NCI-H1436 treated with DMSO at 0.1 percent for 48 hours (cell line): ENCODE measurements at regions not wholly inside any gene's neighbourhood (a gene's known extent, or its start where the extent isn't known, plus 50 kb on each side); places are given as distances from the start of the nearest gene placed in this dataset.
"Not testable (repeated sequence)": the region's sequence is repeated elsewhere in the genome, so short reads cannot be mapped to it uniquely, and the experiment has no call there.

ENCODE experiments used
- DNase-seq: peaks from one replicate; lab custom pipeline; 2025; lab: John Stamatoyannopoulos, UW

DNA sequence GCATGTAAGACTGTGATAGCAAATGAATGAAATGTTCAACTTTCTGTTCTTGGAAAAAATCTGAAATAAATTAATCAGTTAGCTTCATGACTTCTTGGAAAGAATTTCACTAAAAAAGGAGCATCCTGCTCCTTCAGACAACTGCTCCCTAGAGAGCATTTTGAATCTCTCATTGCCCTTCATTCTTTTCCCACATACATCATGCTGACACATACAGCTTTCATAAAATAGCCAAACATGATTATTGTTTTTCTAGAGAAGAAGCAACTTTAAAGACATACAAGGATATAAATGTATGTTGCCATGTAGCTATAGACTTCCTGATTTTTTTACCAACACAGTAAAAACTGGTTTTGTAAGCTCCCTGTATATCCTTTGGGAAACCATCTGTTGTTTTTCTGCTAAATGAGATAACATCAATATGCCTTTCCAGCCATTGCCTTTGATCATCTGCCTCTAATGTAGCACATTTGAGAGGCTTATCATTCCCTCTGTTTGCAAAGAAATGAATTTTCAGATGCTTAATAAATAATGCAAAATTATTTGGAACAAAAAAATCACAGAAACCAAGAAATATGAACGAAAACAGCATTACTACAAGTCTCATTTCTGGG is 248.2 kb upstream of the GPR149 start:
- DNase-seq: no peak

DNA sequence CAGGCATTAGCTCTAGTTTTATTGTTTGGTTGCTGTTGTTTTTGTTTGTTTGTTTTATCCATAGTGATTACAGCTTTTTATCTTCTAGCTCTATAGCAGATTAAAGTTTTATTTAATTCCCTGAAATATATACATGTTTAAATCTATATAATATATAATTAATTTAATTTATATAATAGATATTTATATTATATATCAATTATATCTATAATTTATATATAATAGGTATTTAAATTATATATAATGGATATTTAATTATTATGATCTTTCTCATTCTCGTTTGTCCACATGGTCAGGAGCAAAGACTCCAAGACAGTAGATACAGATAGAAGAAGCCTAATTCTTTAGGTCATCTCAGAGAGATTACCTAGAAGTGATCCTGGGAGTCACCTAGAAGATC is 238.8 kb upstream of the GPR149 start:
- DNase-seq: no peak

- no peak for DNase-seq
Observed at GRCh38 chr3:154668187-154668586, 238.2 kb upstream of the GPR149 start.

DNA sequence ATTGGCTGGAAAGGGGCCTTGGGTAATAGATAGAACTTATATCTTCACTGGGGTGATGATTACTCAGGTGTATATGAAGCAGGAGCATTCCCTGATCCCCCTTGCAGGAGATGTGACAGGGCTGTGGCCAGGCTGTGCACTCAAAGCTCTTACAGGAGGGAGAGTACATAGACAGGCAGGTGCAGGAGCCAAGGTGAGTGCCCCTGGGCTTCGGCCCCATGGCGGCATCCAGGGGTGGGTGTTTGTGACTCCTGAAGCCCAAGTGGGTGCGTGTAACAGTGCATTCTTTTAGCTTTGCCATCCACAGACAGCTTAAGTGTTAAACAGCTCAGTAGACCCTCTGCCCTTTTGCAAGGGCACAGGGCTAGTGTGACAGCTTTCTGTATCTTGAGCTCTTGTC is 236.6 kb upstream of the GPR149 start:
- DNase-seq: no peak

- no peak for DNase-seq
Observed at GRCh38 chr3:154664714-154665113, 234.7 kb upstream of the GPR149 start.

GRCh38 chr3:154662851-154663250 is 232.9 kb upstream of the GPR149 start:
- DNase-seq: no peak

- DNase-seq: no peak
Observed at GRCh38 chr3:154660811-154661210, 230.8 kb upstream of the GPR149 start.

GRCh38 chr3:154658000-154658399 is 228.0 kb upstream of the GPR149 start:
- no peak for DNase-seq

GRCh38 chr3:154657218-154657617 is 227.2 kb upstream of the GPR149 start:
- no peak for DNase-seq

DNA sequence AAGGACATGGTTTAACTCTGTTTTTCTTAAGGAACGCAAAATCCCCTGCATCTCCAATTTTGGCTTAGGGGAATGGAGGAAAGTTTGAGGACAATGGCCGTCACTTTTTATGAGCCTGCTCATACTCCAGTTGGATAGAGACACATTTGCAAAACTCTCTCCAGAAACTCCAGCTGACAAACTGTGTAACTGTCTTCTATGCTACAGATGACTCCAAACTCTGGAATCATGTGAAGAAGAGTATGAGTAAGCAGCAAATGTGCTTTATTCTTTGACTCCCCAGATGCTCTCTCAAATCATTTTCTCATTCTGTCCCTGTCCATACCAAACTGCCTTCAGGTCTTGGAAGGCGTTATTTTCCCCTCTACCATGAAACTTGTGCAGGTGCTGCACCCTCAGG is 226.5 kb upstream of the GPR149 start:
- no peak for DNase-seq

DNA sequence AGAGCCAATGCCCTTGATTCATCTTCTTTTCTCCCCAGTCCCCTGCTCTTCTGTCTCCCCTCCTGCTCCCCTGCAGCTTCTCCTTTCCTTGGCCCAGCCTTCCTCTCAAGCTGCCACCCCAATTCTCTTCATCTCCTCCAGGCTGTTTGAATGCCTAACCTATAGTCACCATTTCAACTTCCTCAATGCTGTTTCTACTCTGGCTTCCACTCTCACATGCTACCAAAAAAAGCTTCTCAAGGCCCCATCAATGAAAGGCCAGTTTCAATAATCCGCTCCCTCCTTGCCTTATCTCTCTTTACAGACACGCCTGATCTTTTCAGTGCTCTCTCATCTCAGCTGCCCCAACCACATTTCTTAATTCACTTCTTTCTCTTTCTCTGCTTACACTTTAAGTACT is 212.2 kb upstream of the GPR149 start:
- no peak for DNase-seq

- DNase-seq: no peak
Observed at GRCh38 chr3:154625756-154626155, 195.8 kb upstream of the GPR149 start.

DNA sequence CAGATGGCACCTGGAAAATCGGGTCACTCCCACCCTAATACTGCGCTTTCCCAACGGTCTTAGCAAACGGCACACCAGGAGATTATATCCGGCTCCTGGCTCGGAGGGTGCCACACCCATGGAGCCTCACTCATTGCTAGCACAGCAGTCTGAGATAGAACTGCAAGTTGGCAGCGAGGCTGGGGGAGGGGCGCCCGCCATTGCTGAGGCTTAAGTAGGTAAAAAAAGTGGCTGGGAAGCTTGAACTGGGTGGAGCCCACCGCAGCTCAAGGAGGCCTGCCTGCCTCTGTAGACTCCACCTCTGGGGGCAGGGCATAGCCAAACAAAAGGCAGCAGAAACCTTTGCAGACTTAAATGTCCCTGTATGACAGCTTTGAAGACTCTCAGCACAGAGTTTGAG is 189.6 kb upstream of the GPR149 start:
- not testable (repeated sequence) for DNase-seq

DNA sequence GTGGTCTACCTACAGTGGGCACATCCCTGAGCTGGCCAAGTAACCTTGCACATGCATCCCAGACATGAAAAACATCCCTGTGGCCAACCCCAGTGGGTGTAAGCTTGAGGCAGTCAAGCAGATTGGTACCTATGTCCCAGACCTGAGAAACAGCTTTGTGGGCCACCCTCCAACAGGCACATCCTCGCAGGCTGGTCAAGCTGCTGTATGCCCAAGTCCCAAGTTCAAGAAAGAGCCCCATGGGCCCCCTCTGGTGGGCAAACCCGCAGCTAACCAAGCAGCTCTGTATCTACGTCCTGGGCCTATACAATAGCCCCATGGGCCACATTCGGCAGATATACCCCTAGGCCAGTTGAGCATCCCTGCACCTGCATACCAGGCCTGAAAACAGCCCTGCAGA is 186.3 kb upstream of the GPR149 start:
- DNase-seq: no peak

DNA sequence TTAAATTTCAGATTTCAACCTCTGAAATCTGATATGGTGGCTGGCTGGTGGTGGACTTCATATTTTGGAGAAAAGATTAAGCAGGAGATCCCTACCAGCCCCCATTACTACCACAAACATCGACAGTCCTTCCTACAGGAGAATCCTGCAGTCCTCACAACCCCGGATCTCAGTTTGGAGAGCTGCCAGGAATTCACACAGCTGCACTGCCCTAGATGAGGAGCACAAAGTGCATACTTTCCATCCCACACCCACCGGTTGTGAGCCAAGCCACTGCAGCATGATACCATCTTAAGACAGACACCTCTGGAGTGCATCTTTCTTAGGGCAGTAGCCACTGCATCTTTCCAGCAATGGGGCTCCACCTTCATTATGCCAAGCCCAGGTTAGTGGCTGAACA is 185.5 kb upstream of the GPR149 start:
- no peak for DNase-seq

DNA sequence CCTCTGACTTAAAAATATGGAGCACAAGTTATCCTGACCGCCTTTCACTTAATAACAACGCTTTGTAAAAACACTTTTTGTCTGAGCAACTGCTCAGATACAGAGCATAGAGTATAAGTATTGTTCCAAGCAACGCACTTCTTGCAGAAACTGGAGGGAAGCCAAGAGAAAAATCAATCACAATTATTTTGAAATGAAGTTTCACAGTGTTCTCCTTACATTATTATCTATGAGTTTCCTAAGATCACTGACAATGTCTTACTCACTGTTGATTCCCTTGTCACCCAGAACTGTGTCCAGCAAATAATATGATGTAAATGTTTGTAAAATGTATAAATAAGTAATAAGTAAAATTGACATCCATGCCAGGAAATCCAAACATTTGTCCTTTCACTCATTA is 184.6 kb upstream of the GPR149 start:
- no peak for DNase-seq

DNA sequence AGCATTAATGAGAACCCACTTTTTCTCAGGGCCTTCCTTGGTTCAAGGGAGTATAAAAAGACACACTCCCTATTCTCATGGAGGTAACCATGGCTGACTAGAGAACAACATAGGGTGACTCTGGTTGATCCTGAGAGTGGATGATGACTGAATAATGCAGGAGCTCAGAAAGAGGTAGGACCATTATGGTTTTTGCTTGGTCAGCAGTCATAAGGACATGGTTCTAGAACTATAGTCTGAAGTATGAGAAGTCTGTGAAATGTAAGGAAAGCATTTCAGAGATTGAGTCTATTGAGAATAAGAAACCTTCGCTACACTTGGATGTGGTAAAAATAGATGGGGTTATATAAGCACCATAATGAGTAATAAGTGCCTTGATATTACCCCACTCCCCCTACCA is 184.1 kb upstream of the GPR149 start:
- DNase-seq: no peak

DNA sequence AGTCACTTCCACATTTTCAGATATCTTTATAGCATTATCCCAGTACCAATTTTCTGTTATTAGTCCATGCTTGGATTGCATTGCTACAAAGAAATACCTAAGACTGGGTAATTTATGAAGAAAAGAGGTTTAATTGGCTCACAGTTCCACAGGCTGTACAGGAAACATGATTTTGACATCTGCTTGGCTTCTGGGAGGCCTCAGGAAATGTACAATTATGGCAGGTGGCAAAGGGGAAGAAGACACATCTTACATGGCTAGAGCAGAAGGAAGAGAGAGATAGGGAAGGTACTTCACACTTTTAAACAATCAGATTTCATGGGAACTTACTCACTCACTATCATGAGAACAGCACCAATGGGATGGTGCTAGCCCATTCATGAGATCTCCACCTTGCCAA is 172.3 kb upstream of the GPR149 start:
- no peak for DNase-seq

DNA sequence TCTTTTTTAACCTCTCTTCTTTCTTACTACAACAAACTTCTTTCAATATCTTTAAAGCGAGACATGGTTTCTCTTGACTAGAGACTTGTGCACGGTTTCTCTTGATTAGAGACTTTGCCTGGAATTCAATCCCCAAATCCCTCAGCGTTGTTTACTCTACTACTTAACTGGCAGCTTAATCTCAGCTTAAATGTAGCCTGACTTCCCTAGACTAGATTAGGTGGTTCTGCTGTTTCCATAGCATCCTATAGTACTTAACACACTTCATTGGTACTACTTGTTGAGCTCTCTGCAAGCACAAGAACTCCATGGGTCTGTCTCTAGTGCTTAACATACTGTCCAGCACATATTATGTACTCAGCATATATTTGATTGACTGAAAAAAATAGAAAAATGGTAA is 168.2 kb upstream of the GPR149 start:
- no peak for DNase-seq

- DNase-seq: no peak
Observed at GRCh38 chr3:154590675-154591384, 160.8 kb upstream of the GPR149 start.

DNA sequence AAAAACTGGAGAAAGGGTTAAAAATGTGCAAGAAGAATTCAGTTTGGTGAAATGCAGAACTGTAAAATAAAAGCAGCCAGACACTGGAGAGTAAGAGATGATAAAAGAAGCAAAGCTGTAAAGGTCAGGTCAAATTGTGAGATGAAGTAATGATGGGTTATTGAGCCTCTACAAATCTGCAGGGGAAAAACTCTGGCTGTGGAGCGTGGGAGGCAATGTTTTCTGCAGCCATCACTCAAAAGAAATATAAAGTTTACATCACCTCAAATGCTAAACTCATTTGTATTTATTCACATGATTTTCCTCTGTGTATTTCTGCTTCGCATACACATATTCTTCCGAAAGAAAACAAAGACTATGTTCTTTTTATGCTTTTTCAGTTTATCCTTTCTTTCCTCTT is 158.8 kb upstream of the GPR149 start:
- DNase-seq: no peak

DNA sequence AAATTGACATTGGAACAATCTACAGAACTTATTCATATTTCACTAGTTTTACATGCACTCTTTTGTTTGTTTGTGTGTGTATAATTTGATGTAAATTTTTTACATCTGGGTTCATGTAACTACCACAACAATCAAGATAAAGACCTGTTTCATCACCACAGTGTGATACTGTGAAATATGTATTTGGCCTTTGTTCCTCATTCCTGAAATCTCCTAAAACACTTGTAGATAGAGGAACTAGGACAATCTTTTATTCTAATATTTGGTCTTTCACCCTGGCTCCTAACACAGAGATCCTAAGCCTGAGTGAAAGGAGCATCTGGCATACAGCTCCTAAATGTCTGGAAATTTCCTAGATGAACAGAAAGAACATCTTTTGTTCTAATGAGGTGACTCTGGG is 155.0 kb upstream of the GPR149 start:
- DNase-seq: no peak

GRCh38 chr3:154584041-154584440 is 154.1 kb upstream of the GPR149 start:
- DNase-seq: no peak

- no peak for DNase-seq
Observed at GRCh38 chr3:154583086-154583634, 153.2 kb upstream of the GPR149 start.
